ENCODE measurements at regions not wholly inside any gene's neighbourhood (a gene's known extent, or its start where the extent isn't known, plus 50 kb on each side); places are given as distances from the start of the nearest gene placed in this dataset.
"Not testable (repeated sequence)": the region's sequence is repeated elsewhere in the genome, so short reads cannot be mapped to it uniquely, and the experiment has no call there.

DNA sequence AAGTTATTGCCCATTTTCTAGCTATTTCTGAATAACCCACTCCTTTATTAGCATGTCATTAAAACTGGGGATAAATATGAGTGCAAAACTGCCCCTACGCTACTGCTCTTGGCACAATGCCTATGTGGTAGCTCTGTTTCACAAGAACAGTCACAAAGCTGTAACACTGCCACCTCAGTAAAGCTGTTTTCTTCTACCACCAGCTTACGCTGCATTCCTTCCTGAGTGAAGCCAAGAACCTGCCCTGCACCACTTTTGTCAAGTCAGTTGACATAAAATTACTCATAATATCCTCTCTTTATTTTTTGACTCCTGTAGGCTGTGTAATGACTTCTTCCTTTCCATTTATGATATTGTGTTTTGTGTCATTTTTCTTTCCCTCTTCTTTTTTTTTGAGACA lies 313.2 kb upstream of the PLGLB1 start:
- H3K4me3 ChIP-seq (ENCODE audit: insufficient read depth in 1 of 2, low read depth in 1 of 2, low read length in 2 of 2), result not testable (repeated sequence)
- 100% methylated on average over 1 of the region's 2 CpGs for WGBS

DNA sequence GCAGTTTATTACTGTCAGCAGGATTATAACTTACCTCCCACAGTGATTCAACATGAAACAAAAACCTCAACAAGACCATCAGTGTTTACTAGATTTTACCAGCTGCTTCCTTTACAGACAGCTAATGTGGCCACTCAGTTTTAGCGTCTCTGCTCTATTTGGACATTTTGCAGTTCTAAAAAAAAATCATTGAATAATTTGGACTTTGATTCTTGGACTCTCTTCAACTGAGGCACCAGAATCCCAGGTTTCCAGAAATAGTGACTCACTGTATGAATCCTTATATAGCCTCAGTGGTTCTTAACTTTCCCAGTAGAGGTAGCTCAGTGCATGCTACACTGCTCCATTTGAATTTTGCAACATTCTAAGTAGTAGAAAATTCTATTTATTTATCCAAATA lies 317.4 kb upstream of the PLGLB1 start:
- not testable (repeated sequence) for H2BK15ac ChIP-seq (ENCODE audit: low read depth, poor library complexity, severe bottlenecking); DNase-seq; H3K23ac ChIP-seq (ENCODE audit: low read length in 2 of 2); H4K8ac ChIP-seq (ENCODE audit: low read length); H2BK120ac ChIP-seq (ENCODE audit: low read depth, low read length); H3K79me1 ChIP-seq (replicated peaks; ENCODE audit: low read length, poor library complexity, severe bottlenecking); H3K18ac ChIP-seq (ENCODE audit: low read depth in 1 of 2, low read length in 2 of 2); H3K4me2 ChIP-seq (ENCODE audit: low read length, poor library complexity, severe bottlenecking); H3K4me1 ChIP-seq (ENCODE audit: control insufficient read depth, insufficient read depth, low read depth, low read length); H3K36me3 ChIP-seq (ENCODE audit: control insufficient read depth in 1 of 2, insufficient read depth in 2 of 2, low read depth in 1 of 2, low read length in 2 of 2); H2BK12ac ChIP-seq (ENCODE audit: low read length in 2 of 2); H3K27ac ChIP-seq (ENCODE audit: low read length, poor library complexity, severe bottlenecking); H2AK5ac ChIP-seq (ENCODE audit: low read length, severe bottlenecking); H3K9me3 ChIP-seq (ENCODE audit: control insufficient read depth, low read length); H3K9ac ChIP-seq (ENCODE audit: low read length); H3K4me3 ChIP-seq (ENCODE audit: insufficient read depth in 1 of 2, low read depth in 1 of 2, low read length in 2 of 2); H3K27me3 ChIP-seq (ENCODE audit: control insufficient read depth in 1 of 2, insufficient read depth in 1 of 2, low read length in 2 of 2); H3K4ac ChIP-seq (ENCODE audit: low read depth in 1 of 2, low read length in 2 of 2); H2BK5ac ChIP-seq (ENCODE audit: low read depth, low read length, poor library complexity, severe bottlenecking); H2AFZ ChIP-seq (ENCODE audit: low read depth, low read length); H3K14ac ChIP-seq (ENCODE audit: low read length in 2 of 2); H4K91ac ChIP-seq (ENCODE audit: low read length)
- no CpG with 5 or more reads among the region's 1 CpG for WGBS

More for the DNA sequence above, 313.2 kb upstream of the PLGLB1 start:
- not testable (repeated sequence) for DNase-seq; H3K36me3 ChIP-seq (ENCODE audit: control insufficient read depth in 1 of 2, insufficient read depth in 2 of 2, low read depth in 1 of 2, low read length in 2 of 2); H3K4me2 ChIP-seq (ENCODE audit: low read length, poor library complexity, severe bottlenecking); H4K8ac ChIP-seq (ENCODE audit: low read length); H3K4me1 ChIP-seq (ENCODE audit: control insufficient read depth, insufficient read depth, low read depth, low read length); H2BK15ac ChIP-seq (ENCODE audit: low read depth, poor library complexity, severe bottlenecking); H2AFZ ChIP-seq (ENCODE audit: low read depth, low read length); H3K9ac ChIP-seq (ENCODE audit: low read length); H3K27ac ChIP-seq (ENCODE audit: low read length, poor library complexity, severe bottlenecking); H2BK5ac ChIP-seq (ENCODE audit: low read depth, low read length, poor library complexity, severe bottlenecking); H2BK120ac ChIP-seq (ENCODE audit: low read depth, low read length); H3K23ac ChIP-seq (ENCODE audit: low read length in 2 of 2); H4K91ac ChIP-seq (ENCODE audit: low read length); H2AK5ac ChIP-seq (ENCODE audit: low read length, severe bottlenecking); H3K27me3 ChIP-seq (ENCODE audit: control insufficient read depth in 1 of 2, insufficient read depth in 1 of 2, low read length in 2 of 2); H2BK12ac ChIP-seq (ENCODE audit: low read length in 2 of 2); H3K18ac ChIP-seq (ENCODE audit: low read depth in 1 of 2, low read length in 2 of 2); H3K79me1 ChIP-seq (replicated peaks; ENCODE audit: low read length, poor library complexity, severe bottlenecking); H3K14ac ChIP-seq (ENCODE audit: low read length in 2 of 2); H3K4ac ChIP-seq (ENCODE audit: low read depth in 1 of 2, low read length in 2 of 2); H3K9me3 ChIP-seq (ENCODE audit: control insufficient read depth, low read length)

DNA sequence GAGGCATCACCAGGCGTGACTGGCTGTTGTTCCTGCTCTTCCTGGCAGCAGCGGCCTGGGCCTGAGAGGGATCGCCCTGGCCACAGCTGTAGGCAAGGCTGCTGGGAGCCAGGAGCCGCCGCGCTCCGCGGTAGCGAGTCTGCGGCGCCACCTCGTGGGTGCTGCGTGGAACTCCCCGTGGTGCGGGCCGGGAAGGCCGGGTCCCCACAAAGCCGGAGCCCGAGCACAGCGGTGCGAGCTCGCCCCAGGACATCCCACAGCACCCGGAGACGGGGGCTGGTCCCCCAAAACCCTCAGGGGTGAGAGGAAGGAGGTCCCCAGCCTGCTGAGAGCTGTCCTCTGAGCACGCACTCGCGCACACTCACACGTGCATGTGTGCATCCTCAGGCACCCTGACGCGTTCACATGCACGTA lies 320.0 kb upstream of the PLGLB1 start:
- H3K9me3 ChIP-seq (ENCODE audit: control insufficient read depth, low read length); H3K79me1 ChIP-seq (replicated peaks; ENCODE audit: low read length, poor library complexity, severe bottlenecking); H3K23ac ChIP-seq (ENCODE audit: low read length in 2 of 2); H3K4me3 ChIP-seq (ENCODE audit: insufficient read depth in 1 of 2, low read depth in 1 of 2, low read length in 2 of 2); H2BK120ac ChIP-seq (ENCODE audit: low read depth, low read length); H2AFZ ChIP-seq (ENCODE audit: low read depth, low read length); H2AK5ac ChIP-seq (ENCODE audit: low read length, severe bottlenecking); H2BK12ac ChIP-seq (ENCODE audit: low read length in 2 of 2); H3K18ac ChIP-seq (ENCODE audit: low read depth in 1 of 2, low read length in 2 of 2); H3K4me1 ChIP-seq (ENCODE audit: control insufficient read depth, insufficient read depth, low read depth, low read length); H2BK15ac ChIP-seq (ENCODE audit: low read depth, poor library complexity, severe bottlenecking); H3K27ac ChIP-seq (ENCODE audit: low read length, poor library complexity, severe bottlenecking); H3K27me3 ChIP-seq (ENCODE audit: control insufficient read depth in 1 of 2, insufficient read depth in 1 of 2, low read length in 2 of 2); H3K36me3 ChIP-seq (ENCODE audit: control insufficient read depth in 1 of 2, insufficient read depth in 2 of 2, low read depth in 1 of 2, low read length in 2 of 2); H3K14ac ChIP-seq (ENCODE audit: low read length in 2 of 2); H2BK5ac ChIP-seq (ENCODE audit: low read depth, low read length, poor library complexity, severe bottlenecking): not testable (repeated sequence)
- H3K4me2 ChIP-seq (ENCODE audit: low read length, poor library complexity, severe bottlenecking), result peak overlapping the region; percentile 9
- peak overlapping the region; percentile 75 for H4K8ac ChIP-seq (ENCODE audit: low read length)
- 42% methylated on average over 17 of the region's 31 CpGs for WGBS
- H3K9ac ChIP-seq (ENCODE audit: low read length), result peak overlapping the region; percentile 43
- peak overlapping the region; percentile 43 for H4K91ac ChIP-seq (ENCODE audit: low read length)
- H3K4ac ChIP-seq (ENCODE audit: low read depth in 1 of 2, low read length in 2 of 2), result peak overlapping the region in 1 of 2 experiments; percentile 35
- DNase-seq, result peak; percentile 68

DNA sequence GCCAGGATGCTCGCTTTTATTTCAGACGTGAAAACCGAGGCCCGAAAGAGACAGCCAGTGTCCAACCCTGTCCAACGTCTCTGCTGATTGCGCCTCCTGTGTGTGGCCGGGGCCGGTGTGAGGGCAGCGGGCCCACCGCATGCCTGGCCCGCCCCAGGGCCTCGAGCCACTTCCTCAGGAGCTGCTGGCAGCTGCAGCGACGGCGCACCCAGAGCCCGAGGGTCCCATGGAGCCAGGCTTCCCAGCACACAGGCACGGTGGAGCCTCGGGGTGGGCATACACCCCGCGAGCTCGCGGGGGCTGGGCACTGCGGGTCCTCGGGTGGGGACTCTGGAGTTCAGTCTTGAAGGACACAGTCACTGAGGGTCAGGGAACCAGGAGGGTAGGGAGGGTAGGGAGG lies 320.5 kb upstream of the PLGLB1 start:
- not testable (repeated sequence) for H3K9ac ChIP-seq (ENCODE audit: low read length); H4K8ac ChIP-seq (ENCODE audit: low read length); H3K4me3 ChIP-seq (ENCODE audit: insufficient read depth in 1 of 2, low read depth in 1 of 2, low read length in 2 of 2); H2AK5ac ChIP-seq (ENCODE audit: low read length, severe bottlenecking); H2BK120ac ChIP-seq (ENCODE audit: low read depth, low read length); H3K4ac ChIP-seq (ENCODE audit: low read depth in 1 of 2, low read length in 2 of 2); H3K9me3 ChIP-seq (ENCODE audit: control insufficient read depth, low read length); H3K27me3 ChIP-seq (ENCODE audit: control insufficient read depth in 1 of 2, insufficient read depth in 1 of 2, low read length in 2 of 2); H2BK5ac ChIP-seq (ENCODE audit: low read depth, low read length, poor library complexity, severe bottlenecking); H3K27ac ChIP-seq (ENCODE audit: low read length, poor library complexity, severe bottlenecking); H3K4me2 ChIP-seq (ENCODE audit: low read length, poor library complexity, severe bottlenecking); DNase-seq; H3K4me1 ChIP-seq (ENCODE audit: control insufficient read depth, insufficient read depth, low read depth, low read length); H3K79me1 ChIP-seq (replicated peaks; ENCODE audit: low read length, poor library complexity, severe bottlenecking); H3K14ac ChIP-seq (ENCODE audit: low read length in 2 of 2); H3K23ac ChIP-seq (ENCODE audit: low read length in 2 of 2); H4K91ac ChIP-seq (ENCODE audit: low read length); H3K36me3 ChIP-seq (ENCODE audit: control insufficient read depth in 1 of 2, insufficient read depth in 2 of 2, low read depth in 1 of 2, low read length in 2 of 2); H2BK15ac ChIP-seq (ENCODE audit: low read depth, poor library complexity, severe bottlenecking); H2AFZ ChIP-seq (ENCODE audit: low read depth, low read length)
- 98% methylated on average over 7 of the region's 24 CpGs for WGBS
- H3K18ac ChIP-seq (ENCODE audit: low read depth in 1 of 2, low read length in 2 of 2), result peak overlapping the region in 1 of 2 experiments; percentile 24
- peak overlapping the region in 1 of 2 experiments; percentile 63 for H2BK12ac ChIP-seq (ENCODE audit: low read length in 2 of 2)

All from mesenchymal stem cell (in vitro differentiated cells and primary cell).